Immature natural killer cell (primary cell): ENCODE measurements at regions not wholly inside any gene's neighbourhood (a gene's known extent, or its start where the extent isn't known, plus 50 kb on each side); places are given as distances from the start of the nearest gene placed in this dataset.
A peak's percentile ranks its signal among the peaks of the same experiment; 100 is the strongest.
"Not testable (repeated sequence)": the region's sequence is repeated elsewhere in the genome, so short reads cannot be mapped to it uniquely, and the experiment has no call there.

Source experiments
- DNase-seq, 3 donors: peaks; one replicate each; pipeline ENCODE4 v3.0.0; 2022; ENCODE audit warnings: mixed read lengths in 1 of 3
- H3K27ac Mint-ChIP-seq, 6 donors: one replicate each; pipeline ENCODE4 v1.8.0; 2020; ENCODE audit warnings: mixed read lengths in 6 of 6, mild to moderate bottlenecking in 5 of 6, inconsistent platforms in 4 of 6, moderate library complexity in 3 of 6
- H3K27me3 Mint-ChIP-seq, 3 donors: one replicate each; pipeline ENCODE4 v1.8.0; 2020 to 2021; ENCODE audit warnings: low read depth in 3 of 3, mild to moderate bottlenecking in 3 of 3, mixed read lengths in 3 of 3, moderate library complexity in 3 of 3, inconsistent platforms in 1 of 3
- H3K36me3 Mint-ChIP-seq, 3 donors: one replicate each; pipeline ENCODE4 v1.8.0; 2020; ENCODE audit warnings: mixed read lengths in 3 of 3, inconsistent platforms in 2 of 3, mild to moderate bottlenecking in 2 of 3
- H3K4me1 Mint-ChIP-seq, 2 donors: one replicate each; pipeline ENCODE4 v1.8.0; 2020; ENCODE audit warnings: inconsistent platforms in 2 of 2, mild to moderate bottlenecking in 2 of 2, mixed read lengths in 2 of 2, moderate library complexity in 1 of 2
- H3K4me3 Mint-ChIP-seq, 5 donors: one replicate each; pipeline ENCODE4 v1.8.0; 2020; ENCODE audit warnings: mild to moderate bottlenecking in 5 of 5, mixed read lengths in 5 of 5, inconsistent platforms in 3 of 5, moderate library complexity in 3 of 5
- H3K9me3 Mint-ChIP-seq, 6 donors: one replicate each; pipeline ENCODE4 v1.8.0; 2020; ENCODE audit warnings: mild to moderate bottlenecking in 6 of 6, mixed read lengths in 6 of 6, inconsistent platforms in 4 of 6, moderate library complexity in 3 of 6

DNA sequence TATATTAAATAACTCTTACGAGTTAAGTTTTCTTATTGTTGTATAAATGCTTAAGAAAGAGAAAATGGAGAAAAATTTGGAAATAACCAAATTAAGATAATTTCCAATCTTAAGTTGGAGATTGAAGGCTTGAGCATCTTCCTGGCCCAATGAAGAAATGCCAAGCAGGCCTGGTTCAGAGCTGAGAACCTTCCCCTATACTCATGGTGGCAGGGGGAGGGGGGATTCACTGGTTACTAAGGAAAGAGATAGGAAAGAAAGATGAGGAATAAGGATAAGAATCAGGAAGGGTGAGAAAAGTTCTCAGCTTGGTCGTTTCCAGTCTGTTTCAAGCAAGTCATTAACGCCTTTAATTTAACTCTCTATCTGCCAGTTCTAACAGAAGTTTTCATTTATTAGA is 166.2 kb downstream of the AVL9 start:
- Mint-ChIP-seq H3K36me3 (no peaks in the 10 kb centered on the region), H3K4me3 (no peak overlapping the region), H3K27ac (no peak overlapping the region), H3K27me3 (peaks cover 0 to 2% (median 2%) of the 10 kb centered on the region in 3 donors), H3K9me3 (no peaks in the 10 kb centered on the region), H3K4me1 (no peaks in the 10 kb centered on the region)
- no peak for DNase-seq

DNA sequence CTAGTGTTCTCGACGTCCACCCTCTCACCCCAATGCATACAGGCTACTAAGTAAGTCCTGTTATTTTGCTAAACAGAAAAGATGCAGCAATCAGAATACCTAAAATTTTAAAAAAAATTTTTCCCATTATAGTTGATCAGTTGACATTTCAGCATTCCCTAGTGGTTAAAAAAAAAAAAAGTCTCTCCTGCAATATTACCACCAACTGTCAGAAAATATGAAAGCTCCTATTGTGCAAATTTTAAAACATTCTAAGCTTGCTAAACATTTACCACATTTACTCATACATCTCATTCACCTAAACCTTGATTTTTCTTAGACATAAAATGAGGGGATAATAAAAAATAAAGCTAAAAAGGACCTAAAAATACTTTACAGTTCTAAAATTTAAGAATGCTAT is 165.6 kb downstream of the AVL9 start:
- Mint-ChIP-seq H3K27me3 (peaks cover under 1 to 2% (median 2%) of the 10 kb centered on the region in 3 donors), H3K4me1 (no peaks in the 10 kb centered on the region), H3K4me3 (no peak overlapping the region), H3K27ac (no peak overlapping the region), H3K36me3 (no peaks in the 10 kb centered on the region), H3K9me3 (no peaks in the 10 kb centered on the region)
- DNase-seq, result no peak

DNA sequence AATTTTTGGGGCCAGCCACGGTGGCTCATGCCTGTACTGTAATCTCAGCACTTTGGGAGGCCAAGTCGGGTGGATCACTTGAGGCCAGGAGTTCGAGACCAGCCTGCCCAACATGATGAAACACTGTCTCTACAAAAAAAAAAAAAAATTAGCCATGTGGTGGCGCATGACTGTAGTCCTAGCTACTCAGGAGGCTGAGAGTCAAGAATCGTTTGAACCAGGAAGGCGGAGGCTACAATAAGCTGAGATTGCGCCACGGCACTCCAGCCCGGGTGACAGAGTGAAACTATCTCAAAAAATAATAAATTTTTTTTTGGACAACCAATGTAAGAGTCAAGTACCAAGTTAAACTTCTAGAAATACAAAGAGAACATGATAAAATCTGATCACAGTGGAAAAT is 164.6 kb downstream of the AVL9 start:
- Mint-ChIP-seq H3K4me1 (no peaks in the 10 kb centered on the region), H3K27ac (no peak overlapping the region), H3K27me3 (peaks cover 2% of the 10 kb centered on the region in 3 donors), H3K36me3 (no peaks in the 10 kb centered on the region), H3K4me3 (no peak overlapping the region), H3K9me3 (no peaks in the 10 kb centered on the region)
- DNase-seq, result no peak

DNA sequence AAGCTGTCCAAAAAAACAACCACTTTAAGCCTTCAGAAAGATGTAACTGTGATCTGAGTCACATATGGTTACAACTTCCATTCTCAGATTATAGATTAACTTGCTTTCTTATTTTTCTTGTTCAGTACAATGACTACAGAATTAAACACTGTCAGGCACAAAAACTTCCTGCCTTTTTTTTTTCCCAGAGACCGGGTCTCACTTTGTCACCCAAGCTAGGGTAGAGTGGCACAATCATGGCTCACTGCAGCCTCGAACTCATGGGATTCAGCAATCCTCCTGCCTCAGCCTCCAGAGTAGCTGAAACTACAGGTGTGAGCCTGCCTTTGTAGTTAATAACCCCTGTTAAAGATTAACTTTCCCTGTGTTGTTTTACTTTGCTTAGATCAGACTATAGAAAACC is 163.2 kb downstream of the AVL9 start:
- H3K27me3 Mint-ChIP-seq, result peaks cover 2% of the 10 kb centered on the region in 3 donors
- H3K4me3 Mint-ChIP-seq, result no peak overlapping the region
- no peak for DNase-seq
- H3K4me1 Mint-ChIP-seq, result no peaks in the 10 kb centered on the region
- H3K9me3 Mint-ChIP-seq, result no peaks in the 10 kb centered on the region
- no peaks in the 10 kb centered on the region for H3K36me3 Mint-ChIP-seq
- H3K27ac Mint-ChIP-seq, result no peak overlapping the region

DNA sequence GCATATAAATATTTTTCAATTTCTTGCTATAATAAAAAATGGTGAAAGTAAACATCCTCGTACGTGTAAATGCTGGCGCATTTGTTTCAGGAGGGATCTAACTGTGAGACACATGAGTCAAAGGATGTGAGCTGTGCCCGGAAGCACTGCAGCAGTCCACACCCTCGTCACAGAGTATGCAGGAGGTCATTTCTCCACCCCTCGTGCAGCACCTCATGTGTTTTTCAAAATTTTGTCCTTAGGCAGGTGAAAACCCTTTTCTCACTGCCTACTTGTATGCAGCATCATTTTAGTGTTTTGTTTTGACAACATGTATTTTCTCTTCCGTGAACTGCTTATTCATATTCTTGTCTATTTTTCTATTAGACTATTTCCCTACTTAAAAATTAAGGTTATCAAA is 162.7 kb downstream of the AVL9 start:
- no peak for DNase-seq
- Mint-ChIP-seq H3K36me3 (no peaks in the 10 kb centered on the region), H3K27me3 (peaks cover 2% of the 10 kb centered on the region in 3 donors), H3K4me1 (no peaks in the 10 kb centered on the region), H3K27ac (no peak overlapping the region), H3K4me3 (no peak overlapping the region), H3K9me3 (no peaks in the 10 kb centered on the region)

DNA sequence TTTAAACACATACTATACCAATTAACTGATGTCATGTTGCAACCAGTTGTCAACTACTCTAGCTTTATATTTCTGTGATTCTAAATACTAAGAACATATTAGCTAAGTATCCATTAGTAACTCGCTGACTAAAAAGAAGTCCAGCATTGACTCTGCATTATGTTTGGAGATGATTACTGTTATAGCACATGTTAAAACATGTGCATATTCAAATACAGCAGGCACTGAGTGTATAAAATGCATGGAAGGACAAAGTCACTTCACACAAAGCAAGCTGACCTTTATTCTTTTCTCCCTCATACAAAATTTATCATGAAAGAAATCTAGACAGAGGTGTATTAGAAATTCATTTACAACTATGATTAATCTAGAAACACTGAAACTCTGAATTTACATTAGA is 159.3 kb downstream of the AVL9 start:
- H3K27ac Mint-ChIP-seq, H3K4me1 Mint-ChIP-seq, H3K4me3 Mint-ChIP-seq, H3K36me3 Mint-ChIP-seq, H3K9me3 Mint-ChIP-seq, DNase-seq, H3K27me3 Mint-ChIP-seq: not testable (repeated sequence)

DNA sequence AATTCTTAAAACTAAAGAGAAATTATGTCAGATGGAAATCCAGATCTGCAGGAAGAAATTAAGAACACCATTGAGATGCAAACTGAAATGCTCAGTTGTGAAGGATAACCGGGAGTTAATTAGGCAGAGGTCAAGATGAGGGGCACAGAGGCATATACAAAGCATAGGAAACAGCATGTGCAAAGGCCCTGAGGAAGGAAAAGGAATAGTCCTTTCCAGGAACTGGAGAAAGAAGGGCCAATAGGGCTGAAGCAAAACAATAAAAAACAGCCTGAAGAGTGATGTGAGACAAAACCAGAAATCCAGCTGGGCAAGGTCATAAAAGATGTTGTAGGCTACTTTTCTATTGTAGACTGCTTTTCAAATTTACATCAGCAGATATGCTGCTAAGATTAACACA is 155.1 kb downstream of the AVL9 start:
- not testable (repeated sequence) for H3K9me3 Mint-ChIP-seq, DNase-seq, H3K4me3 Mint-ChIP-seq, H3K27me3 Mint-ChIP-seq, H3K36me3 Mint-ChIP-seq, H3K4me1 Mint-ChIP-seq, H3K27ac Mint-ChIP-seq

DNA sequence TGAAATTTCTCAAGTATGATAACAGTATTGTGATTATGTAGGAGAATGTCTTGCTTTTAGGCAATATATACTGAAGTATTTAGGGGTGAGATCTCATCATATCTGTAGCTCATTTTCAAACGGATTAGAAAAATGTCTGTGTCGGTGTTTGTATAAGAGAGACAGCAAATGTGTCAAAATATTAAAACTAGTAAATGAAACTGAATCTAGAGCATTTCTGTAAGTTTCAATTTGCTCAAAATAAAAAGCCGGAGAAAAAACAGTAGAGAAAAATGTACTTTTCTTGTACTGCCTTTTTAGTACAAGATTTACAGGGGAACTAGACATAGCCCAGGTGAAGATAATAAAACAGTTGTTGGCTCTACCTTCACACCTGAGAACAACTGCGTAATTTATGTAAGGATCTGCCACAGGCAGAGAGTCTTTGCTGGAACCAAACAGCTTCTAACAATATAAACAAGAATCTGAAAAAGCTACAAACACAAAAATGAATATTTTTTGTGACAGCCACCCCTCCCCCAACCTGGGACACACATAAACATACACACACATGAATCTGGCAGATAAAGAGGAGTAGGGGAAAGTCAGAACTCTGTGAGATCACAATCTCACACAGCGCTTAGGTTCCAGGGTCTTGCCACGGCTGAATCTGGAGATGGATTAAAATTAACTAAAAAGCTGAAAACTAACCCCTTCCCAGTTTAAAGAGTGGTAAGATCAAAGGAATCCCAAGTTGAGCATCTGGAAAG is 153.3 kb downstream of the AVL9 start:
- H3K27me3 Mint-ChIP-seq, result peaks cover 3 to 10% (median 4%) of the 10 kb centered on the region in 3 donors

DNA sequence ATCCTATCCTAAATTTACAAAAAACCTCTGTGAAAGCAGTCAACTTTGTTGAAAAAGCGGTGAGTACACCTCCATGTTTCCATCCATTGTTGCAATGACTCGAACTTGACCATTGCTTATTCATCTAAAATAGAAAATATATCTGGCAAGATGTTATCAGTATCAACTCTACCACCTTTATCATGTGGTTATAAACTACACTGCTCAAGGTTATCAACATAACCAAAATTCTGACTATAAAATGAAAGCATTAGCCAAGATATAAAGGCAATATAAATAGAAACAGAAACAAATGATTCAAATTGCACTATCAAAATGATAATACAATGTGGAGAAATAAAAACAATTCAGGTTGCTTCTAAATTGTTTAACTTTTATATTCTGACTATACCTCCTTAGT is 150.0 kb downstream of the AVL9 start:
- H3K4me3 Mint-ChIP-seq, H3K4me1 Mint-ChIP-seq, H3K27ac Mint-ChIP-seq, H3K36me3 Mint-ChIP-seq, DNase-seq, H3K9me3 Mint-ChIP-seq: not testable (repeated sequence)
- peaks cover 4 to 12% (median 5%) of the 10 kb centered on the region in 3 donors for H3K27me3 Mint-ChIP-seq

More for the DNA sequence above, 153.3 kb downstream of the AVL9 start:
- no peak overlapping the region for H3K27ac Mint-ChIP-seq
- H3K4me1 Mint-ChIP-seq, result no peaks in the 10 kb centered on the region
- H3K36me3 Mint-ChIP-seq, result no peaks in the 10 kb centered on the region
- H3K9me3 Mint-ChIP-seq, result no peaks in the 10 kb centered on the region
- H3K4me3 Mint-ChIP-seq, result no peak overlapping the region
- no peak for DNase-seq

DNA sequence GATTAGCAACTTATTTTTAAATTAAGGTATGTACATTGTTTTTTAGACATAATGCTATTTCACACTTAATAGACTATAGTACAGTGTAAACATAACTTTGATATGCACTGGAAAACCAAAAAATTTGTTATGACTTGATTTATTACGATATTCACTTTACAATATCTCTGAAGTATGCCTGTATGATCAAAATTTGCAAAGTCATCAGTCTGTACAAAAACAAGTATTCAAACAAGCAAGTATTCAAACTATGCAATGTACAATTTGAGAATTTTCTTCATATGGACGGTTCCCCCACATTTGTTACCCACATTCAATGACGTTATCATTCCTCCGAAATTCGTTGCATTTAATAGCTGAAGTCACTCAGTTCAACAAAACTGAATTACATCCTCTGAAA is 147.9 kb downstream of the AVL9 start:
- Mint-ChIP-seq H3K36me3 (no peaks in the 10 kb centered on the region), H3K4me3 (no peak overlapping the region), H3K9me3 (no peaks in the 10 kb centered on the region), H3K4me1 (peaks cover 5 to 6% of the 10 kb centered on the region in 2 donors), H3K27me3 (peaks cover 4 to 8% (median 5%) of the 10 kb centered on the region in 3 donors), H3K27ac (no peak overlapping the region)
- no peak for DNase-seq

DNA sequence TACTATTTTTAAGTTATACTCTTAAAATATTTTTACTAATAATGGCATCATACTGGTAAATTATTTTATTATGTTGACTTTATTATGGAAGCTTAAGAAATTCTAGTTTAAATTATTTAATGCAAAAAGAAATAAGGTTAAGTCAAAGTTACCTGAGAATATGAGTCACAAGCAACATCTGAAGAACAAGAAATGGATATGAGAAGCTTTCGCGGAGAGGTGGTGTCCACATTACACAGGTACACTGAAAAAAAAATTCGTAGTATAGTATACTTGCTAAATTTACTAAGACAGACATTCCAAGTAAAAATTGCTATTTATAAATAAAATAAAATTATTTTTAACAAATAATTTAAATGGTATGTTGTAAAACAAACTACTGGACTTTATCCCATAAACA is 143.8 kb downstream of the AVL9 start:
- Mint-ChIP-seq H3K27ac (no peak overlapping the region), H3K4me1 (peaks cover 5 to 6% of the 10 kb centered on the region in 2 donors), H3K9me3 (no peaks in the 10 kb centered on the region), H3K27me3 (peaks cover 0 to 4% (median 3%) of the 10 kb centered on the region in 3 donors), H3K36me3 (no peaks in the 10 kb centered on the region), H3K4me3 (no peak overlapping the region)
- DNase-seq, result no peak

DNA sequence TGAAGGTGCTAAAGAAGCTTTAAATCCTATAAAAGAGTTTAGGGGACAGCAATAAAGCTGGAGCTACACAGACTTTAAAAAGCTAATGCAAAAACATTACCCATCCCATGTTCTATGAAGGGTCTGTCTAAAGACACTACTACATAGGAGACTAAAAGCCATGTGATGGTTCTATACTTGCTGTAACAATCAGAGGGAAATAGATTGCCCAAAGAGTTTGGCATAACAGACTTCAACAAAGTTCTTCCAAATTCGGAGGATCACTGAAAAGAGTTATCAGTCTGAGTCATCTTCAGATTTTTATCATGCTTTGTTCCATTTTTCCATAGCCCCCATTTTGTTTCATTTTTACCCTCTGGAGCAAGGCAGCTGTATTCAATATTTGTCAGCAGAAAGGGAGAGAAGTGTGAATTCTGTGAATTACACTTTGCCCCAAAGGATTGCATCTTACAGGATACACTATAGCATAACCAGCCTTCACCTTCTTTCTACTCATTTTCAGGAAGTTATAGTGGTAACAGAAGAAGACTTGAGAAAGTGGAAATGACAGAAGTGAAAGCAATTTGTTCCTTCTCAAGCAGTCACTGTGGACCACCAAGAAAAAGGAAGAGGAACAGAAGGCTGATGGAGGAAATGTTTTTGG is 143.3 kb downstream of the AVL9 start:
- not testable (repeated sequence) for H3K4me3 Mint-ChIP-seq, H3K27me3 Mint-ChIP-seq, H3K4me1 Mint-ChIP-seq, H3K36me3 Mint-ChIP-seq, DNase-seq, H3K9me3 Mint-ChIP-seq
- peak overlapping the region in 2 of 6 donors; percentile 27 to 80 for H3K27ac Mint-ChIP-seq
